A172 (cell line): ENCODE measurements at regions not wholly inside any gene's neighbourhood (a gene's known extent, or its start where the extent isn't known, plus 50 kb on each side); places are given as distances from the start of the nearest gene placed in this dataset.
"Not testable (repeated sequence)": the region's sequence is repeated elsewhere in the genome, so short reads cannot be mapped to it uniquely, and the experiment has no call there.

Experiments
- DNase-seq: peaks from one replicate; pipeline ENCODE4 v3.0.0-alpha.2; 2015; ENCODE audit warnings: low spot score

DNA sequence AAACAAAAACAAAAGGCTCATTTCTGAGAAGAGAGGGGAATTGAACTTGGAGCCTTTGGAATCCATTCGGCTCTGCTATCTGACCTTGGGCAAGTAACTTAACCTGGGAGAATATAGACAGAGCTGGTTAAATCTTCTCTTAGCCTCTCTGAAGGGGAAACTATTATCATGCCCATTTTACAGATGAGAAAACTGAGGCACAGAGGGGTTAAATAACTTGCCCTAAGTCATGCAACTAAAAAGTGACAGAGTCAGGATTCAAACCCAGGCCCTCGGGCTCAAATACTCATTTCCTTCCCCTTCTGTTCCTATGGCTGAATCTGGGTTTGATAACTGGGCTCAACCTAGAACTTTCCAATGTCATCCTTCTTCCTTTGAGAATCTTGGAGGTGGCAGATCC is 291.3 kb upstream of the MSX2 start:
- no peak for DNase-seq

GRCh38 chr5:174436750-174437149 is 287.6 kb upstream of the MSX2 start:
- no peak for DNase-seq

DNA sequence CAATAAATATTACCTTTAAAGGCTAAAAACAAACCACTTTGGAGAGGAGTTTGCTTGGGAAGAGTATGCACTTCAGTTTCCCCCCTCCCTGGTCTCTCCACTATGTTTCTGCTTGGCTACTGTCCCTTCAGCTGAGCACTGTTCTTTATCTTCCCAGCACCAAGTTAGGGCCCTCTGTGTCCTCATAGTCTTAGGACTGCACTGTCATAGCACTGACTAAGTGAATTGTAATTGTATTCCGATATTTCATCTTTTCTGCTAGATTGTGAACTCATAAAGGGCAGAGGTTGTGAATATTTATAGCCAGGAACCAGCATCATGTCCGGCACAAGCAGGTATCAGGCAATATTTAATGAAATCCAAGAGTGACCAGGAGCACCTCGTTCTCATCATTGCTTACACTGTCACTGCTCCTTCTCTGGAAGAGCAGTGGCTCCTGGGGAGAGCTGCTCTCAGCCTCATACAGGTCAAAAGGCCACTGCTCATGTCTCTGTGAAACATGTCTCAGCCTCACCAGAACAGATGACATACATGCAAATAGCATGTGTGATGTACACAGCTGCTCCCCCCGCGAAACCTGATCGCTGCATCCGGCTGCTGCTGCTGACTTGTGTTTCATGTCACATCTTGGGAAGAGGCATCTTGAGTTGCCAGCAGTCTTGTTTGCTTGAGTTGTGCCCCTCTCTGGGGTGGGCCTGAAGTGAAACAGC is 279.7 kb upstream of the MSX2 start:
- no peak for DNase-seq

- DNase-seq = no peak
These were observed 277.9 kb upstream of the MSX2 start for GRCh38 chr5:174446446-174446845.

DNA sequence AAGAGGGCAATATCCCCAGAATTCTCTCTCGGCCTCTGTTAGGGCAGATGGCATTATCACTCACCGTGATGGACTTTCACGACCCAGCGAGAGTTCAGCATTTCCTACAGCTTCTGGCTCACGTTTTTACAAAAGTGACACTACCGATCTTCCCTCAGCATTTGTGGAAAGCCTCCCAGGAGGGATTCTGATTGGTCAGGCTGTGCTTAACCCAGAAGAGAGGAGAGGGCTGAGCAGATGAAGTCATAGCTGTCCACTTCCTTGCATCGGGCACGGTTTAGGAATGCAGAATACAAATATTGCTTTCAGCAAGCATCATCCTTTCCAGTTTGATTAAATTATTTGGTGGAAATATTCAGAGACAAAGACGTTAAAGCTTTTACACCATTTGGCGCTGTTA is 277.4 kb upstream of the MSX2 start:
- DNase-seq = no peak

GRCh38 chr5:174448041-174448440 is 276.3 kb upstream of the MSX2 start:
- DNase-seq = no peak

DNA sequence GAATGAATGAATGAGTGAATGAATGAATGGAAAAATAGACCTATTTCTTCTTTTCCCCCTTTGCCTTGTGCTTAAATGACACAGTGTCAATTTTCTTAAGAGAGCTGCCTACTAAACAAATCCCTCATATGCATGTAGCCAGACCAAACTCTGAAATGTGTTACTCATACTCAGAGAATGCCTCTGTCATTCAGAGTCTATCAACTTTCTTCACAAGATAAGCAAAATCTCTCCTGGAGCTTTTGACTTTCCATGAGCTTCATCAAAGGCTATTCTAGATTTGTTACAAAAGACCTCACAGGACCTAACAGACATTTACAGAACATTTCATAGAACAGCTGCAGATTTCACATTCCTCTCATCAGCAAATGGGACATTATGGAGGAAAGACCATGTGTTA is 275.7 kb upstream of the MSX2 start:
- DNase-seq = peak; percentile 37

DNA sequence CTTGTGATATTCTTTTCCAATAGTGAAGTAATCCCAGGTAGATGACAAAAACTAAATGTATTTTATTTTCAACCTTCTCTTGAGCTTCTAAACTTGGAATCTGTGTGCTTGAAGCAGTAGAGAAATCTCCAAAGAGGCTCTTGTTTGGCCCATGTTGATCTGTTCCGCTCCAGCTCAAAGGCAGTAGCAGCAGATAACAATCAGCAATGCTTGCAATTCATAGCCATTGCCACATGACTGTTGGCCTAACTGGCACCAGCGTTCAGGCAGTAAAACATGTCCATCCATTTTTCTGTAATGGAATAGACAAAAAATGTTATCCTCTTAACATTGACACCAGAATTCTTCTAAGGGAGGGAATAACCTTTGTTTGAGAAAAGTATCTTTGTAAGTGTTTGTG is 270.7 kb upstream of the MSX2 start:
- no peak for DNase-seq

DNA sequence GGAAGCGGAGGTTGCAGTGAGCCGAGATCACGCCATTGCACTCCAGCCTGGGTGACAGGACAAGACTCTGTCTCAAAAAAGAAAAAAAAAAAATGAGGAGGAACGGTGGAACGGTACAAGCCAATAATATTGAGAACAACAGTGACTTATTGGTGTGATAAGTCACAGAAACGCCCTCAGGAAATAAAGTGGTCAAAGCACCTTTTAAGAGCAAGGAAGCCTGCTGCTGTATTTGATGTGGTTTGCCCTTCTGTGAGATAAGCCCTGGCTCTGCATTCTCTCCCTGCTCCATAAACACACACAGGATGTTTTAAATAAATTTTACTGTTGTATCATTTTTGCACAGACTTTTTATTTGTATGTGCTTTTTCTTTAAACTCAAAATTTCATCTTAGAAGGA is 269.9 kb upstream of the MSX2 start:
- peak; percentile 69 for DNase-seq

- DNase-seq = no peak
These were observed 269.5 kb upstream of the MSX2 start for GRCh38 chr5:174454890-174455289.

- no peak for DNase-seq
These were observed 269.1 kb upstream of the MSX2 start for GRCh38 chr5:174455301-174455700.

- no peak for DNase-seq
These were observed 267.2 kb upstream of the MSX2 start for GRCh38 chr5:174457141-174457678.

GRCh38 chr5:174459071-174459702 is 265.2 kb upstream of the MSX2 start:
- no peak for DNase-seq

GRCh38 chr5:174459832-174460448 is 264.4 kb upstream of the MSX2 start:
- peak; percentile 62 for DNase-seq

GRCh38 chr5:174462129-174462528 is 262.3 kb upstream of the MSX2 start:
- no peak for DNase-seq

- DNase-seq = no peak
These were observed 259.7 kb upstream of the MSX2 start for GRCh38 chr5:174464504-174465165.

DNA sequence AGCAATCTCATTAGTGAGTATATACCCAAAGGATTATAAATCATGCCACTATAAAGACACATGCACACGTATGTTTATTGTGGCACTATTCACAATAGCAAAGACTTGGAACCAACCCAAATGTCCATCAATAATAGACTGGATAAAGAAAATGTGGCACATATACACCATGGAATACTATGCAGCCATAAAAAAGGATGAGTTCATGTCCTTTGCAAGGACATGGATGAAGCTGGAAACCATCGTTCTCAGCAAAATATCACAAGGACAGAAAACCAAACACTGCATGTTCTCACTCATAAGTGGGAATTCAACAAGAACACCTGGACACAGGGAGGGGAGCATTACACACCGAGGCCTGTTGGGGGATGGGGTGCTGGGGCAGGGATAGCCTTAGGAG is 252.9 kb upstream of the MSX2 start:
- not testable (repeated sequence) for DNase-seq

DNA sequence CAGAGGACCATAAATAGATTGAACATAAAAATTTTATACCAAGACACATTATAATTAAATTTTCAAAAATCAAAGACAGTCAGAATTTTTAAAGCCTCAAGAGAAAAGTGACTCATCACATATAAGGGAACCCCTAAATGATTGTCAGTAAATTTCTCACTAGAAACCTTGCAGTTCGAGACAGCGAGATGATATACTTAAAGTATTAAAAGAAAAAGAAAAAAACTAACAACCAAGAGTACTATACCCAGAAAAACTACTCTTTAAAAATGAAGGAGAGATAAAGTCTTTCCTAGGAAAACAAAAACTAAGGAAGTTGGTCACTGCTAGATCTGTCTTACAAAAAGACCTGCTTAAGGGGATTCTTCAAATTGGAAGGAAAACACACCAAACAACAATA is 251.4 kb upstream of the MSX2 start:
- DNase-seq = no peak

DNA sequence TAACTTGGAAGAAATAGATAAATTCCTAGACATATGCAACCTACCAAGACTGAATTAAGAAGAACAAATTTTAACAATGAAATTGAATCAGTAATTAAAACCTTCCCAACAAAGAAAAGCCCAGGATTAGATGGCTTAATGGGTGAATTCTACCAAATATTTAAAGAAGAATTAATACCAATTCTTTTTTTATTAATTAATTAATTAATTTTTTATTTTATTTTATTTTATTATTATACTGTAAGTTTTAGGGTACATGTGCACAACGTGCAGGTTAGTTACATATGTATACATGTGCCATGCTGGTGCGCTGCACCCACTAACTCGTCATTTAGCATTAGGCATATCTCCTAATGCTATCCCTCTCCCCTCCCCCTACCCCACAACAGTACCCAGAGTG is 248.4 kb upstream of the MSX2 start:
- not testable (repeated sequence) for DNase-seq

- DNase-seq = no peak
These were observed 245.1 kb upstream of the MSX2 start for GRCh38 chr5:174479325-174479724.

DNA sequence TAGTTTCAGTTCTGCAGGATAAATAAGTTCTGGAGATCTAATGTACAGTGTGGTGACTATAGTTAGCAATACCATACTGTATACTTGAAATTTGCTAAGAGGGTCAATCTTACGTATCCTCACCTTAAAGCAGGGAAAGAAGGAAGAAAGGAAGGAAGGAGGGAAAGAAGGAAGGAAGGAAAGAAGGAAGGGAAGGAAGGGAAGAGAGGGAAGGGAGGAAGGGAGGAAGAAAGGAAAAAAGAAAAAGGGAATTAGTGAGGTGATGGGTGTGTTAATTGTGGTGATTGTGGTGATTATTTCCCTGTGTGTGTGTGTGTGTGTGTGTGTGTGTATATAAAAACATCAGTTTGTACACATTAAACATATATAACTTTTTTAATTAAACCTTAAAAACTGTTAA is 242.6 kb upstream of the MSX2 start:
- DNase-seq = no peak

- no peak for DNase-seq
These were observed 241.8 kb upstream of the MSX2 start for GRCh38 chr5:174482607-174483024.

DNA sequence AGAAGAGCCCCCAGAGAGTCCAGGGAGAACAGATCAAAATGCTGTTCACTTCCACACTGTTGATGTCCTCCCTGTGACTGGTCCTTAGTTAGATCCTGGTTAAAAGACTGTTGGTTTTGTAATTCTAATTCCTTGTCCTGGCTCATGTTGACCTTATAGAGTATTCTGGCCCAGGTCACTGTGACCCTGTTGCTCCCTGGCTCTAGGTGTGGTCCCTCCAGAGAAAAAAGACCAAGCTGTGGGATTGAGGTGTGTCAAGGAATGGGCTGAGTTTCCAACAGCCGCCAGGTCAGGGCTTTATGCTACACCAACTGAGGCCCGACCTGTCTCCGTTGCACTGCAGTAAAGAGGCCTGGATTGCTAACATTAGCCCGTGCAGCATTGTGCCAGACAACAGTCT is 241.0 kb upstream of the MSX2 start:
- DNase-seq = no peak
